Common myeloid progenitor, CD34-positive (primary cell): ENCODE measurements at regions not wholly inside any gene's neighbourhood (a gene's known extent, or its start where the extent isn't known, plus 50 kb on each side); places are given as distances from the start of the nearest gene placed in this dataset.

Source experiments
- CTCF ChIA-PET: fragments of 350-600 bp; sonication (Branson Sonifier 250); formaldehyde crosslinking; loops from one replicate; lab custom pipeline; 2021; ENCODE audit warnings: antibody characterized with exemption; lab: Charles Lee
- POLR2A ChIA-PET: fragments of 350-600 bp; sonication (Branson Sonifier 250); formaldehyde crosslinking; loops from one replicate; lab custom pipeline; 2021; ENCODE audit warnings: antibody characterized with exemption; lab: Charles Lee
- DNase-seq, 3 donors: peaks; one replicate each; pipeline versions ENCODE4 v3.0.0 to v3.0.0-alpha.2; 2013
- H3K27ac ChIP-seq, 2 experiments: 1 replicate in 1 of 2; 2 replicates in 1 of 2; pipeline ENCODE4 v1.7.0; 2013; ENCODE audit warnings: inconsistent platforms in 2 of 2, low read length in 2 of 2, mild to moderate bottlenecking in 2 of 2, low read depth in 1 of 2, moderate library complexity in 1 of 2; ENCODE audit not compliant: severe bottlenecking in 2 of 2, insufficient read depth in 1 of 2, poor library complexity in 1 of 2
- H3K27me3 ChIP-seq, 5 experiments: replicated peaks in 2 of 5; 1 replicate in 3 of 5; 2 replicates in 2 of 5; pipeline versions ENCODE4 v1.6.1 to v1.7.0; 2013; ENCODE audit warnings: low read length in 4 of 5, mild to moderate bottlenecking in 2 of 5, moderate library complexity in 2 of 5, inconsistent platforms in 1 of 5; ENCODE audit not compliant: insufficient read depth in 5 of 5, control insufficient read depth in 4 of 5
- H3K36me3 ChIP-seq, 4 experiments: 1 replicate in 2 of 4; 2 replicates in 2 of 4; pipeline versions ENCODE4 v1.6.1 to v1.7.0; 2013; ENCODE audit warnings: low read length in 3 of 4, control low read depth in 1 of 4, mild to moderate bottlenecking in 1 of 4; ENCODE audit not compliant: control insufficient read depth in 4 of 4, insufficient read depth in 4 of 4
- H3K4me1 ChIP-seq, 4 experiments: 1 replicate in 3 of 4; 2 replicates in 1 of 4; pipeline versions ENCODE4 v1.6.1 to v1.7.1; 2013; ENCODE audit warnings: low read length in 3 of 4, mild to moderate bottlenecking in 3 of 4, control low read depth in 1 of 4, inconsistent platforms in 1 of 4, moderate library complexity in 1 of 4; ENCODE audit not compliant: control insufficient read depth in 4 of 4, insufficient read depth in 4 of 4; ENCODE audit errors: control extremely low read depth in 1 of 4
- H3K4me3 ChIP-seq, 7 experiments: 1 replicate in 4 of 7; 2 replicates in 3 of 7; pipeline versions ENCODE4 v1.5.1 to v1.7.0; 2013; ENCODE audit warnings: mild to moderate bottlenecking in 7 of 7, low read length in 6 of 7, moderate library complexity in 6 of 7, inconsistent platforms in 2 of 7, low read depth in 2 of 7, control low read depth in 1 of 7; ENCODE audit not compliant: insufficient read depth in 4 of 7, control insufficient read depth in 1 of 7; ENCODE audit errors: extremely low read depth in 1 of 7
- H3K9me3 ChIP-seq, 5 experiments: 1 replicate in 4 of 5; 2 replicates in 1 of 5; pipeline versions ENCODE4 v1.6.1 to v1.7.1; 2013; ENCODE audit warnings: low read length in 4 of 5, mild to moderate bottlenecking in 2 of 5, inconsistent platforms in 1 of 5, low read depth in 1 of 5, moderate library complexity in 1 of 5; ENCODE audit not compliant: control insufficient read depth in 4 of 5, insufficient read depth in 2 of 5; ENCODE audit errors: control extremely low read depth in 1 of 5
- WGBS: methylation state at CpG from one replicate; pipeline ENCODE4 v1.1.5; 2013; ENCODE audit not compliant: insufficient coverage; 5-methylcytosine and 5-hydroxymethylcytosine counted together

- no peak overlapping the region for H3K27ac ChIP-seq
- 98% methylated on average over 4 of the region's 4 CpGs for WGBS
- H3K9me3 ChIP-seq: no peaks in the 10 kb centered on the region
- no peaks in the 10 kb centered on the region for H3K36me3 ChIP-seq
- DNase-seq: no peak
- H3K27me3 ChIP-seq: no peaks in the 10 kb centered on the region
- CTCF ChIA-PET: interaction anchor here (0.6 kb wide), 1 partner anchor 31 kb away, joined by 3 read pairs; no protein-coding TSS in a partner anchor
- no peak overlapping the region for H3K4me3 ChIP-seq
- H3K4me1 ChIP-seq: peaks cover 0 to 11% (median 3%) of the 10 kb centered on the region in 4 experiments
- POLR2A ChIA-PET: interaction anchor here (0.6 kb wide), 1 partner anchor 98 kb away, joined by 3 read pairs; no protein-coding TSS in a partner anchor
Measured at GRCh38 chr21:35344582-35344981, 295.5 kb upstream of the RUNX1 start.

DNA sequence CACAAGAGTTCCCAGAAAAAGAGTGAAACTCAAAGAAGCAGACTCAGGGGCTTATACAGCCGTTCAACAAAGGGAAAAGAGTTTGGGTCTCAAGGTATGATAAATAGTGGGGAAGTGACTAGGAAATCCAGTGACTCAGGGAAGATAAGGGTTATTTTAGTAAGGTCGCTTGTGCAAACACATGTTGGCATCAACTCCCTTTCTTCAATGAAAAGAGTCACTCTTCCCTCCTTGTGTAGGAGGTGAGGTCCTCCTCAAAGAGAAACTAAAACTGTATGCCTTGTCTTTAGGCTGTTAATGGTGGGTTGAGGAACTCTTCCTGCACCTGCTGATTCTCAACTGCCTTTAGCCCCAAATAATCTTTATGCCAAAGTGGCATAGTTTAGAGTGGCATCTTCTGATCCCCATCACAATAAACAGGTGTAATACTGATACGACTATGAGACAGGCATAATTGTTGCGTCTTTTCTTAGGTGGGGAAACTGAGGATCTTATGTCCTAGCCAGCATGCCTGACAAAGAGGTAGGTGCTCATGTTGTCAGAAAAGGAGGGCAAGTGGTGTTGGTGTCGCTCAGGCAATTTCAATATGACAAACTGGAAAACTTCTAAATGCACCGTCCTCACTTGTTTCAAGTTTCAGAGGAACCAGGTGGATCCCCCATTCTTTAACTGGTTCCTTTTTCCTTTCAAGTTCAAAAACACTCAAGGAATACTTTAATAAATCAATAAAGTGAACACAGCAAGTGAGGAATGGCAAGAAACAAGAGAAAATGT is 294.1 kb upstream of the RUNX1 start:
- Histone ChIP-seq H3K9me3 (peaks cover 0 to 2% (median 0%) of the 10 kb centered on the region in 5 experiments), H3K36me3 (no peaks in the 10 kb centered on the region), H3K4me3 (no peak overlapping the region), H3K4me1 (peaks cover 0 to 11% (median 3%) of the 10 kb centered on the region in 4 experiments), H3K27ac (no peak overlapping the region), H3K27me3 (no peaks in the 10 kb centered on the region)
- WGBS: 75% methylated on average over 5 of the region's 6 CpGs
- POLR2A ChIA-PET: no interaction called here
- CTCF ChIA-PET: no interaction called here
- DNase-seq: peak in 2 of 3 donors; percentile 31 to 50

- Histone ChIP-seq H3K4me3 (no peak overlapping the region), H3K4me1 (peaks cover 0 to 11% (median 3%) of the 10 kb centered on the region in 4 experiments), H3K27ac (no peak overlapping the region), H3K9me3 (peaks cover 0 to 2% (median 0%) of the 10 kb centered on the region in 5 experiments), H3K36me3 (no peaks in the 10 kb centered on the region), H3K27me3 (no peaks in the 10 kb centered on the region)
- DNase-seq: peak in 2 of 3 donors; percentile 37 to 60
- ChIA-PET POLR2A (no interaction called here), CTCF (no interaction called here)
- WGBS: 33% methylated on average over 3 of the region's 4 CpGs
Measured at GRCh38 chr21:35342440-35342839, 293.3 kb upstream of the RUNX1 start.

- ChIA-PET POLR2A (no interaction called here), CTCF (interaction anchor here (1.5 kb wide), 1 partner anchor 11 kb away, joined by 6 read pairs; no protein-coding TSS in a partner anchor)
- no peak for DNase-seq
- H3K36me3 ChIP-seq: no peaks in the 10 kb centered on the region
- peaks cover 0 to 2% (median 0%) of the 10 kb centered on the region in 5 experiments for H3K9me3 ChIP-seq
- H3K4me3 ChIP-seq: no peak overlapping the region
- no peak overlapping the region for H3K27ac ChIP-seq
- WGBS: 94% methylated on average over 2 of the region's 2 CpGs
- peaks cover 0 to 11% (median 3%) of the 10 kb centered on the region in 4 experiments for H3K4me1 ChIP-seq
- no peaks in the 10 kb centered on the region for H3K27me3 ChIP-seq
Measured at GRCh38 chr21:35340273-35340672, 291.2 kb upstream of the RUNX1 start.

GRCh38 chr21:35338881-35339632 is 290.0 kb upstream of the RUNX1 start:
- ChIA-PET POLR2A (no interaction called here), CTCF (interaction anchor here (1.5 kb wide), 1 partner anchor 12 kb away, joined by 6 read pairs; no protein-coding TSS in a partner anchor)
- WGBS: 95% methylated on average over 2 of the region's 6 CpGs
- Histone ChIP-seq H3K9me3 (peaks cover 0 to 2% (median 0%) of the 10 kb centered on the region in 5 experiments), H3K4me1 (peaks cover 0 to 11% (median 3%) of the 10 kb centered on the region in 4 experiments), H3K27me3 (no peaks in the 10 kb centered on the region), H3K36me3 (no peaks in the 10 kb centered on the region), H3K27ac (no peak overlapping the region), H3K4me3 (no peak overlapping the region)
- DNase-seq: no peak

- CTCF ChIA-PET: no interaction called here
- Histone ChIP-seq H3K9me3 (peaks cover 0 to 2% (median 0%) of the 10 kb centered on the region in 5 experiments), H3K4me1 (peaks cover 0 to 10% (median 3%) of the 10 kb centered on the region in 4 experiments), H3K4me3 (no peak overlapping the region), H3K36me3 (no peaks in the 10 kb centered on the region), H3K27me3 (no peaks in the 10 kb centered on the region), H3K27ac (no peak overlapping the region)
- no peak for DNase-seq
- WGBS: no CpG with 5 or more reads among the region's 1 CpG
- POLR2A ChIA-PET: no interaction called here
Measured at GRCh38 chr21:35338281-35338680, 289.2 kb upstream of the RUNX1 start.
